Endothelial cell of umbilical vein (primary cell): ENCODE measurements at regions not wholly inside any gene's neighbourhood (a gene's known extent, or its start where the extent isn't known, plus 50 kb on each side); places are given as distances from the start of the nearest gene placed in this dataset.

Experiments
- BruUV-seq: library from RNA; stranded (reverse); fragments of 400-500 nt; replicated peaks from 2 replicates; lab custom pipeline; 2021; lab: Mats Ljungman, UMichigan
- CTCF ChIA-PET: fragments of 300-600, 350-600 bp; sonication (Branson Sonifier 250); formaldehyde crosslinking; loops from one replicate; lab custom pipeline; 2021; ENCODE audit warnings: antibody characterized with exemption, inconsistent platforms; lab: Charles Lee
- POLR2A ChIA-PET: fragments of 300-600, 350-600 bp; sonication (Branson Sonifier 250); formaldehyde crosslinking; loops from one replicate; lab custom pipeline; 2021; ENCODE audit warnings: antibody characterized with exemption, inconsistent platforms; lab: Charles Lee
- DNase-seq: peaks from one replicate; pipeline ENCODE4 v3.0.0-alpha.2; 2011; ENCODE audit warnings: low read depth, low spot score
- FAIRE-seq: peaks from 2 replicates; lab custom pipeline; 2011; peaks lifted over from hg19 to GRCh38; lab: Jason Lieb, UNC
- H2AFZ ChIP-seq: 2 replicates; pipeline ENCODE4 v1.6.0; 2012; ENCODE audit warnings: low read depth, low read length, control low read depth, inconsistent platforms
- H3K27ac ChIP-seq: 2 replicates; pipeline ENCODE4 v1.5.1; 2011; ENCODE audit warnings: low read depth, mild to moderate bottlenecking, control low read depth, low read length, moderate library complexity; ENCODE audit not compliant: insufficient read depth
- H3K27me3 ChIP-seq, 2 experiments: 2 replicates each; pipeline versions ENCODE4 v1.6.0 to v1.6.1; 2011; ENCODE audit warnings: low read length in 2 of 2, mixed read lengths in 1 of 2; ENCODE audit not compliant: control insufficient read depth in 2 of 2, insufficient read depth in 2 of 2
- H3K36me3 ChIP-seq, 2 experiments: 2 replicates in 1 of 2; 3 replicates in 1 of 2; pipeline ENCODE4 v1.5.1; 2011; ENCODE audit warnings: low read length in 2 of 2, mild to moderate bottlenecking in 1 of 2, moderate library complexity in 1 of 2; ENCODE audit not compliant: control insufficient read depth in 2 of 2, insufficient read depth in 2 of 2; ENCODE audit errors: extremely low read depth in 1 of 2
- H3K4me1 ChIP-seq: 3 replicates; pipeline ENCODE4 v1.5.1; 2011; ENCODE audit warnings: mild to moderate bottlenecking, low read length; ENCODE audit not compliant: control insufficient read depth, insufficient read depth; ENCODE audit errors: extremely low read depth
- H3K4me2 ChIP-seq: 2 replicates; pipeline ENCODE4 v1.6.1; 2011; ENCODE audit warnings: low read length, control low read depth, mixed read lengths; ENCODE audit not compliant: insufficient read depth
- H3K4me3 ChIP-seq, 3 experiments: fragments of 200-600 bp in 1 of 3; sonication (generic), shearing (Covaris generic) in 1 of 3; replicated peaks in 1 of 3; 2 replicates each; pipeline ENCODE4 v1.5.1; 2011 to 2016; ENCODE audit warnings: control low read depth in 3 of 3, low read length in 3 of 3, mild to moderate bottlenecking in 2 of 3, inconsistent platforms in 1 of 3, low read depth in 1 of 3, moderate library complexity in 1 of 3; ENCODE audit not compliant: insufficient read depth in 1 of 3
- H3K79me2 ChIP-seq: 2 replicates; pipeline ENCODE4 v1.6.0; 2012; ENCODE audit warnings: low read length, inconsistent platforms; ENCODE audit not compliant: control insufficient read depth, insufficient read depth
- H3K9ac ChIP-seq: replicated peaks from 2 replicates; pipeline ENCODE3; 2011; ENCODE audit warnings: low read length, control low read depth; ENCODE audit not compliant: insufficient read depth; ENCODE audit errors: extremely low read depth
- H3K9me1 ChIP-seq: replicated peaks from 3 replicates; pipeline ENCODE4 v1.6.0; 2011; ENCODE audit warnings: mild to moderate bottlenecking, low read length; ENCODE audit not compliant: control insufficient read depth, insufficient read depth; ENCODE audit errors: extremely low read depth
- H3K9me3 ChIP-seq: replicated peaks from 2 replicates; pipeline ENCODE4 v1.5.1; 2012; ENCODE audit warnings: low read length, inconsistent platforms; ENCODE audit not compliant: control insufficient read depth, insufficient read depth
- H4K20me1 ChIP-seq: replicated peaks from 2 replicates; pipeline ENCODE3; 2011; ENCODE audit warnings: mild to moderate bottlenecking, low read length; ENCODE audit not compliant: control insufficient read depth, insufficient read depth; ENCODE audit errors: extremely low read depth
- EZH2 ChIP-seq: IDR thresholded peaks from 2 replicates; pipeline ENCODE4 v1.6.1; 2012; ENCODE audit warnings: borderline replicate concordance, low read depth, mild to moderate bottlenecking, moderate library complexity, low read length, inconsistent platforms; ENCODE audit not compliant: severe bottlenecking
- GATA2 ChIP-seq: IDR thresholded peaks from 2 replicates; pipeline ENCODE4 v1.7.0; 2011; ENCODE audit warnings: low read depth, mild to moderate bottlenecking, moderate library complexity, mixed read lengths, low read length; ENCODE audit not compliant: insufficient read length, insufficient read depth
- JUN ChIP-seq: IDR thresholded peaks from 2 replicates; pipeline ENCODE4 v1.6.1; 2011; ENCODE audit warnings: borderline replicate concordance, low read depth; ENCODE audit not compliant: insufficient read length, insufficient read depth
- MAX ChIP-seq: IDR thresholded peaks from 2 replicates; pipeline ENCODE4 v1.6.1; 2011; ENCODE audit not compliant: insufficient read depth, insufficient read length
- MYC ChIP-seq: IDR thresholded peaks from one replicate; pipeline ENCODE4 v1.6.1; 2011; ENCODE audit warnings: mild to moderate bottlenecking, low read depth, low read length
- POLR2A ChIP-seq: IDR thresholded peaks from 2 replicates; pipeline ENCODE4 v1.6.1; 2012; ENCODE audit warnings: low read depth, mild to moderate bottlenecking, control low read depth, low read length
- dilution Hi-C: fragments of 300-500 bp; cut with MboI; formaldehyde crosslinking; loops from one replicate; pipeline ENCODE4 v1.15.0; 2019; ENCODE audit warnings: low sequenced_read_pairs; ENCODE audit not compliant: extremely low pct_ligation_motif_present
- intact Hi-C: fragments of 100-400 bp; cut with micrococcal nuclease; formaldehyde crosslinking; loops from one replicate; pipeline ENCODE4 v1.10.0; 2022
- TF ChIP-seq, protein P1 (sequence below), 2 donors: IDR thresholded peaks; 1 replicate in 1 of 2; 2 replicates in 1 of 2; pipeline ENCODE4 v1.5.1; 2011; ENCODE audit warnings: low read length in 2 of 2, mild to moderate bottlenecking in 2 of 2, moderate library complexity in 2 of 2, control low read depth in 1 of 2, inconsistent platforms in 1 of 2, low read depth in 1 of 2; ENCODE audit not compliant: insufficient read depth in 1 of 2; ENCODE audit errors: extremely low read depth in 1 of 2

- dilution Hi-C loops (no loop called here), intact Hi-C loops (no loop called here)
- no peaks in the 10 kb centered on the region for H3K27me3 ChIP-seq
- POLR2A ChIA-PET, result no interaction called here
- no peaks in the 10 kb centered on the region for H3K9me1 ChIP-seq
- no peak for DNase-seq
- no peaks in the 10 kb centered on the region for H4K20me1 ChIP-seq
- H3K4me2 ChIP-seq, result no peak overlapping the region
- no peaks in the 10 kb centered on the region for H3K4me1 ChIP-seq
- H3K9me3 ChIP-seq, result no peaks in the 10 kb centered on the region
- FAIRE-seq, result no peak
- no TSS peak for BruUV-seq
- no peak overlapping the region for H3K27ac ChIP-seq
- no peak overlapping the region for H2AFZ ChIP-seq
- no peaks in the 10 kb centered on the region for H3K79me2 ChIP-seq
- no peaks in the 10 kb centered on the region for H3K36me3 ChIP-seq
- no peak overlapping the region for H3K4me3 ChIP-seq
- no peak overlapping the region for H3K9ac ChIP-seq
- TF ChIP-seq, protein P1, sequence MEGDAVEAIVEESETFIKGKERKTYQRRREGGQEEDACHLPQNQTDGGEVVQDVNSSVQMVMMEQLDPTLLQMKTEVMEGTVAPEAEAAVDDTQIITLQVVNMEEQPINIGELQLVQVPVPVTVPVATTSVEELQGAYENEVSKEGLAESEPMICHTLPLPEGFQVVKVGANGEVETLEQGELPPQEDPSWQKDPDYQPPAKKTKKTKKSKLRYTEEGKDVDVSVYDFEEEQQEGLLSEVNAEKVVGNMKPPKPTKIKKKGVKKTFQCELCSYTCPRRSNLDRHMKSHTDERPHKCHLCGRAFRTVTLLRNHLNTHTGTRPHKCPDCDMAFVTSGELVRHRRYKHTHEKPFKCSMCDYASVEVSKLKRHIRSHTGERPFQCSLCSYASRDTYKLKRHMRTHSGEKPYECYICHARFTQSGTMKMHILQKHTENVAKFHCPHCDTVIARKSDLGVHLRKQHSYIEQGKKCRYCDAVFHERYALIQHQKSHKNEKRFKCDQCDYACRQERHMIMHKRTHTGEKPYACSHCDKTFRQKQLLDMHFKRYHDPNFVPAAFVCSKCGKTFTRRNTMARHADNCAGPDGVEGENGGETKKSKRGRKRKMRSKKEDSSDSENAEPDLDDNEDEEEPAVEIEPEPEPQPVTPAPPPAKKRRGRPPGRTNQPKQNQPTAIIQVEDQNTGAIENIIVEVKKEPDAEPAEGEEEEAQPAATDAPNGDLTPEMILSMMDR (IDR thresholded peaks at IDR 0.05; ENCODE audit: extremely low read depth in 1 of 2, insufficient read depth in 1 of 2, low read depth in 1 of 2, low read length in 2 of 2), result no peak
- TF ChIP-seq MAX (no peak), EZH2 (no peak), POLR2A (no peak), GATA2 (no peak), MYC (no peak), JUN (no peak)
- CTCF ChIA-PET, result interaction anchor here (0.7 kb wide), 1 partner anchor 73 kb away, joined by 3 read pairs; no protein-coding TSS in a partner anchor
Observed at GRCh38 chr5:52491818-52492217, 295.9 kb upstream of the ITGA1 start.
